Heart left ventricle (tissue), 16 donors: ENCODE measurements at regions not wholly inside any gene's neighbourhood (a gene's known extent, or its start where the extent isn't known, plus 50 kb on each side); places are given as distances from the start of the nearest gene placed in this dataset.

Experiments used
- ATAC-seq, 4 donors: fragments of 200-7000 bp; cut with Tn5 transposase; one replicate each; pipeline ENCODE4 v1.9.1; 2020 to 2022; ENCODE audit warnings: moderate library complexity in 4 of 4, mild to moderate bottlenecking in 3 of 4, moderate number of reproducible peaks in 1 of 4
- DNase-seq, 5 donors: peaks; one replicate each; pipeline ENCODE4 v3.0.0-alpha.2; 2020
- H3K27ac ChIP-seq, 12 donors: fragments of 200-600 bp; sonication (generic) in 4 of 12; one replicate each; pipeline versions ENCODE4 v1.5.0 to v1.8.0; 2016 to 2022; ENCODE audit warnings: mild to moderate bottlenecking in 2 of 12
- H3K27me3 ChIP-seq, 9 donors: fragments of 200-600 bp; sonication (generic) in 2 of 9; one replicate each; pipeline versions ENCODE4 v1.5.1 to v1.8.0; 2016 to 2022; ENCODE audit warnings: mild to moderate bottlenecking in 3 of 9
- H3K36me3 ChIP-seq, 9 donors: fragments of 200-600 bp; sonication (generic) in 2 of 9; one replicate each; pipeline versions ENCODE4 v1.5.0 to v1.8.0; 2018 to 2022; ENCODE audit warnings: mild to moderate bottlenecking in 2 of 9
- H3K4me1 ChIP-seq, 12 donors: fragments of 200-600 bp; sonication (generic) in 4 of 12; one replicate each; pipeline versions ENCODE4 v1.5.0 to v1.8.0; 2016 to 2022; ENCODE audit warnings: mild to moderate bottlenecking in 3 of 12
- H3K4me3 ChIP-seq, 12 donors: fragments of 200-600 bp; sonication (generic) in 4 of 12; one replicate each; pipeline versions ENCODE4 v1.5.0 to v1.8.0; 2017 to 2022; ENCODE audit warnings: mild to moderate bottlenecking in 9 of 12, moderate library complexity in 4 of 12
- H3K9me3 ChIP-seq, 12 donors: fragments of 200-600 bp; sonication (generic) in 4 of 12; one replicate each; pipeline versions ENCODE4 v1.5.0 to v1.8.0; 2016 to 2022; ENCODE audit warnings: mild to moderate bottlenecking in 1 of 12
- CTCF ChIP-seq, 12 donors: fragments of 200-600 bp; sonication (generic) in 4 of 12; IDR thresholded peaks; one replicate each; pipeline versions ENCODE4 v1.5.0 to v1.8.0; 2018 to 2022; ENCODE audit warnings: antibody characterized with exemption in 12 of 12, mild to moderate bottlenecking in 5 of 12
- POLR2A ChIP-seq, 2 donors: fragments of 450-650 bp; IDR thresholded peaks; one replicate each; pipeline ENCODE4 v1.6.1; 2017; ENCODE audit warnings: antibody characterized with exemption in 2 of 2, mild to moderate bottlenecking in 2 of 2, moderate library complexity in 2 of 2
- WGBS, 4 donors: extraction: QIAGEN DNeasy Blood & Tissue Kit in 2 of 4; methylation state at CpG; one replicate each; pipeline versions ENCODE4 v1.1.5 to v1.1.7; 2013 to 2018; 5-methylcytosine and 5-hydroxymethylcytosine counted together
- intact Hi-C, 10 donors: fragments of 100-400 bp; cut with DNase I; formaldehyde crosslinking; loops; one replicate each; pipeline versions ENCODE4 v1.11.1 to v1.14.2; 2022
- donor health status: ischemic (EF 13 %, LVEDD 7.1; RV severe dilation, severe dysfunction).
- donor health status: healthy with polysubstance abuse.
- donor health status: DM: no; HTN: yes; CAD: no.
- donor health status: DM: no; HTN: no; CAD: no.
- donor health status: ischemic (EF 25% LVEDD 6.9; RV normal size, moderate dysfunction).
- donor health status: ischemic (EF 25% LVEDD 5.7; RV mildly dilated, moderate dysfunction).
- donor health status: healthy.
- donor health status: DM: yes; HTN: yes; CAD: no.
- donor health status: ischemic (EF 35%, LVEDD 5.7; RV mildly dilated, moderate dysfunction).
- donor health status: nonischemic (EF 11% LVEDD 7.7; RV severe dilation, severe dysfunction).
- donor health status: DM: yes; HTN: yes; CAD: no.
- donor health status: PGD.
- donor health status: ischemic (EF 29% LVEDD 5.4; RV normal size, mild dysfunction).
- donor health status: nonischemic (EF 23%, LVEDD 6.1; RV moderate dilation, normal function).

GRCh38 chr11:27239305-27239942, 123.6 kb downstream of the CCDC34 start:
- H3K27ac ChIP-seq, result peak overlapping the region in 8 of 12 donors; percentile 11 to 65 (median 48)
- peak in 3 of 4 donors; percentile 84 to 87 (median 84) for ATAC-seq

GRCh38 chr11:27238811-27239210, 124.2 kb downstream of the CCDC34 start:
- Histone ChIP-seq H3K9me3 (no peaks in the 10 kb centered on the region), H3K27ac (peak overlapping the region in 6 of 12 donors; percentile 16 to 41 (median 19)), H3K4me3 (no peak overlapping the region), H3K4me1 (peaks cover 0 to 23% (median 0%) of the 10 kb centered on the region in 12 donors), H3K27me3 (no peaks in the 10 kb centered on the region), H3K36me3 (no peaks in the 10 kb centered on the region)
- intact Hi-C loops, result no loop called here
- ATAC-seq (peak in 1 of 4 donors; percentile 9), DNase-seq (no peak)
- TF ChIP-seq POLR2A (IDR thresholded peaks at IDR 0.05), result no peak

More at GRCh38 chr11:27239305-27239942, 123.6 kb downstream of the CCDC34 start:
- no peak overlapping the region for H3K4me3 ChIP-seq
- H3K4me1 ChIP-seq, result peaks cover 0 to 20% (median 0%) of the 10 kb centered on the region in 12 donors
- intact Hi-C loops, result no loop called here
- no peaks in the 10 kb centered on the region for H3K36me3 ChIP-seq
- WGBS, 4 donors, result 51 to 70% (median 64%) methylated on average over 7 of the region's 7 CpGs
- peak in 3 of 5 donors; percentile 32 to 53 (median 36) for DNase-seq
- no peaks in the 10 kb centered on the region for H3K27me3 ChIP-seq
- TF ChIP-seq CTCF (IDR thresholded peaks at IDR 0.05) (no peak), POLR2A (IDR thresholded peaks at IDR 0.05) (no peak)
- H3K9me3 ChIP-seq, result no peaks in the 10 kb centered on the region

- Histone ChIP-seq H3K27ac (peak overlapping the region in 2 of 12 donors; percentile 25 to 37), H3K4me3 (no peak overlapping the region), H3K9me3 (no peaks in the 10 kb centered on the region), H3K27me3 (no peaks in the 10 kb centered on the region), H3K4me1 (peaks cover 0 to 31% (median 0%) of the 10 kb centered on the region in 12 donors), H3K36me3 (no peaks in the 10 kb centered on the region)
- DNase-seq (no peak), ATAC-seq (no peak)
- no peak for TF ChIP-seq POLR2A (IDR thresholded peaks at IDR 0.05)
- TF ChIP-seq CTCF (IDR thresholded peaks at IDR 0.05), result no peak
- intact Hi-C loops, result no loop called here
Measured at GRCh38 chr11:27237643-27238042, 125.4 kb downstream of the CCDC34 start.

- no peaks in the 10 kb centered on the region for H3K9me3 ChIP-seq
- TF ChIP-seq CTCF (IDR thresholded peaks at IDR 0.05) (no peak), POLR2A (IDR thresholded peaks at IDR 0.05) (no peak)
- H3K4me1 ChIP-seq, result peaks cover 0 to 34% (median 0%) of the 10 kb centered on the region in 12 donors
- peak overlapping the region in 7 of 12 donors; percentile 19 to 81 (median 43) for H3K27ac ChIP-seq
- ATAC-seq (no peak), DNase-seq (no peak)
- H3K27me3 ChIP-seq, result no peaks in the 10 kb centered on the region
- intact Hi-C loops, result no loop called here
- H3K4me3 ChIP-seq, result no peak overlapping the region
- H3K36me3 ChIP-seq, result no peaks in the 10 kb centered on the region
- 62 to 70% (median 67%) methylated on average over 2 of the region's 2 CpGs for WGBS, 4 donors
Measured at GRCh38 chr11:27234961-27235360, 128.1 kb downstream of the CCDC34 start.
